ENCODE measurements at regions not wholly inside any gene's neighbourhood (a gene's known extent, or its start where the extent isn't known, plus 50 kb on each side); places are given as distances from the start of the nearest gene placed in this dataset.
"Not testable (repeated sequence)": the region's sequence is repeated elsewhere in the genome, so short reads cannot be mapped to it uniquely, and the experiment has no call there.

DNA sequence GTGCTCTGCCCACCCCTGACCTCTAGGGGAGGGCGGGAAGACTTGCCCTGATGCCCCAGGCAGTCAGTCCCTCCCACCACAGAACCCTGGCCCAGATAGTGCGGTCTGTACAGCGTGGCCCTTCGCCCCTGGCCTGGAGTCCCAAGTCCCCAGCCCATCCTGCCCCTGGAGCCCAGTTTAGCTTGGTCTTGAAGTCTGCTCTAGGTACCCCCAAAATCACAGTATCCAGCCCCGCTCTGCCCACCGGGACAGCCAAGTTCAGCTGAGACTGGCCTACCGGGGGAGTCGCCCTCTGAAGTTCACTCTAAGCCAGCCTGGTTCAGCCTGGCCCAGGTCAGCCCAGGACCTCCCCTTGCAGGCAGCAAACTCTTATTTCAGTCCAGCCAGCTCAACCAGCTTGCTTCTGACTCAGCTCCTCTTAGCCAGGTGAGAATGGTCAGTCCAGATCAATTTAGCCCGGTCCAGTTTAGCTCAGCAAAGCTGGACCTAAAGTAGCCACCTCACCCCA, 75.9 kb downstream of the TMEM121 start:
- no peak for TF ChIP-seq POLR2A (IDR thresholded peaks at IDR 0.05)
- TF ChIP-seq, protein P1, sequence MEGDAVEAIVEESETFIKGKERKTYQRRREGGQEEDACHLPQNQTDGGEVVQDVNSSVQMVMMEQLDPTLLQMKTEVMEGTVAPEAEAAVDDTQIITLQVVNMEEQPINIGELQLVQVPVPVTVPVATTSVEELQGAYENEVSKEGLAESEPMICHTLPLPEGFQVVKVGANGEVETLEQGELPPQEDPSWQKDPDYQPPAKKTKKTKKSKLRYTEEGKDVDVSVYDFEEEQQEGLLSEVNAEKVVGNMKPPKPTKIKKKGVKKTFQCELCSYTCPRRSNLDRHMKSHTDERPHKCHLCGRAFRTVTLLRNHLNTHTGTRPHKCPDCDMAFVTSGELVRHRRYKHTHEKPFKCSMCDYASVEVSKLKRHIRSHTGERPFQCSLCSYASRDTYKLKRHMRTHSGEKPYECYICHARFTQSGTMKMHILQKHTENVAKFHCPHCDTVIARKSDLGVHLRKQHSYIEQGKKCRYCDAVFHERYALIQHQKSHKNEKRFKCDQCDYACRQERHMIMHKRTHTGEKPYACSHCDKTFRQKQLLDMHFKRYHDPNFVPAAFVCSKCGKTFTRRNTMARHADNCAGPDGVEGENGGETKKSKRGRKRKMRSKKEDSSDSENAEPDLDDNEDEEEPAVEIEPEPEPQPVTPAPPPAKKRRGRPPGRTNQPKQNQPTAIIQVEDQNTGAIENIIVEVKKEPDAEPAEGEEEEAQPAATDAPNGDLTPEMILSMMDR (IDR thresholded peaks at IDR 0.05), result no peak
- no peaks in the 10 kb centered on the region for H3K36me3 ChIP-seq (replicated peaks in 1 of 2)
- no peak for DNase-seq
- no peaks in the 10 kb centered on the region for H3K9me3 ChIP-seq (replicated peaks in 1 of 3)
- no peak overlapping the region for H3K4me3 ChIP-seq
- intact Hi-C loops (cut with DNase I), result no loop called here
- 86 to 93% (median 91%) methylated on average over 7 to 9 of the region's 9 CpGs for WGBS, 4 donors
- no peaks in the 10 kb centered on the region for H3K4me1 ChIP-seq (replicated peaks in 1 of 2)
- no peak overlapping the region for H3K27ac ChIP-seq
- H3K27me3 ChIP-seq, result no peaks in the 10 kb centered on the region

DNA sequence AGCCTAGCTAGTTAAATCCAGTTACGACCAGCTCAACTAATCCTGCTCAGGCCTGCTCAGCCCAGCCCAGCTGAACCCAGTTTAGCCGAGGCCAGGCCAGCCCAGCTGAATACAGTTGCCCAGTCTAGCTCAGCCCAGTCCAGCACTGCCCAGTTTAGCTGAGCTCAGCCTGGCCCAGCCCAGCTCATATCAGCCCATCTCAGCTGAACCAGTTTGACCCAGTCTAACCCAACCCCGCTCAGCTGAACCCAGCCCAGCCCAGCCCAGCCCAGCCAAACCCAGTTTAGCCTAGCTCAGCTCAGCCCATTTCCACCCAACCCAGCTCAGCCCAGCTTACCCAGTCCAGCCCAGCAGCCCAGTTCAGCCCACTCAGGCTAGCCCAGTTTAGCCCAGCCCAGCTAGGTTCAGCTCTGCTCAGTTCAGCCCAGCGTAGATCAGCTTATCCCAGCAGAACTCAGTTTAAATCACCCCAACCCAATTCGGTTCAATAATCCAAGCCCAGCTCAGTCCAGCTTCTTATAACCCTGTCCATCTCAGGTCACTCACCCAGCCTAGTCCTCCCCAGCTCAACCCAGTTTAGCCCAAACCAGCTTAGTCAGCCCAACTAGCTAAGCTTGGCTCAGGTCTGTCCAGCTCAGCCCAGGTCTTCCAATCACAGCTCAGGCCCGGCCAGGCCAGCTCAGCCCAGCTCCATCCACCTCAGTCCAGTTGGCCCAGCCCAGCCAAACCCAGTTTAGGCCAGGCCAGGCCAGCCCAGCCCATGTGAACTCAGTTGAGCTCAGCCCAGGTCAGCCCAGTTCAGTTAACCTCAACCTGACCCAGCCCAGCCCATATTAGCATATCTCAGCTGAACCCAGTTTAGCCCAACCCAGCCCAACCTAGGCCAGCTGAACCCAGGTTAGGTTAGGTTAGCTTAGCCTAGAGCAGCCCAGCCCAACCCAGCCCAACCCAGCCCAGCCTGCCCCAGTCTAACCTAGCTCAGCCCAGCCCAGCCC, 76.7 kb downstream of the TMEM121 start:
- no peaks in the 10 kb centered on the region for H3K27me3 ChIP-seq
- H3K27ac ChIP-seq, result no peak overlapping the region
- TF ChIP-seq, protein P1 (IDR thresholded peaks at IDR 0.05), result no peak
- TF ChIP-seq POLR2A (IDR thresholded peaks at IDR 0.05), result no peak
- no peaks in the 10 kb centered on the region for H3K4me1 ChIP-seq (replicated peaks in 1 of 2)
- intact Hi-C loops (cut with DNase I), result no loop called here
- no peaks in the 10 kb centered on the region for H3K9me3 ChIP-seq (replicated peaks in 1 of 3)
- no peak overlapping the region for H3K4me3 ChIP-seq
- no peaks in the 10 kb centered on the region for H3K36me3 ChIP-seq (replicated peaks in 1 of 2)
- WGBS, 4 donors, result 85 to 92% (median 89%) methylated on average over 2 to 6 of the region's 6 CpGs
- DNase-seq, result no peak

DNA sequence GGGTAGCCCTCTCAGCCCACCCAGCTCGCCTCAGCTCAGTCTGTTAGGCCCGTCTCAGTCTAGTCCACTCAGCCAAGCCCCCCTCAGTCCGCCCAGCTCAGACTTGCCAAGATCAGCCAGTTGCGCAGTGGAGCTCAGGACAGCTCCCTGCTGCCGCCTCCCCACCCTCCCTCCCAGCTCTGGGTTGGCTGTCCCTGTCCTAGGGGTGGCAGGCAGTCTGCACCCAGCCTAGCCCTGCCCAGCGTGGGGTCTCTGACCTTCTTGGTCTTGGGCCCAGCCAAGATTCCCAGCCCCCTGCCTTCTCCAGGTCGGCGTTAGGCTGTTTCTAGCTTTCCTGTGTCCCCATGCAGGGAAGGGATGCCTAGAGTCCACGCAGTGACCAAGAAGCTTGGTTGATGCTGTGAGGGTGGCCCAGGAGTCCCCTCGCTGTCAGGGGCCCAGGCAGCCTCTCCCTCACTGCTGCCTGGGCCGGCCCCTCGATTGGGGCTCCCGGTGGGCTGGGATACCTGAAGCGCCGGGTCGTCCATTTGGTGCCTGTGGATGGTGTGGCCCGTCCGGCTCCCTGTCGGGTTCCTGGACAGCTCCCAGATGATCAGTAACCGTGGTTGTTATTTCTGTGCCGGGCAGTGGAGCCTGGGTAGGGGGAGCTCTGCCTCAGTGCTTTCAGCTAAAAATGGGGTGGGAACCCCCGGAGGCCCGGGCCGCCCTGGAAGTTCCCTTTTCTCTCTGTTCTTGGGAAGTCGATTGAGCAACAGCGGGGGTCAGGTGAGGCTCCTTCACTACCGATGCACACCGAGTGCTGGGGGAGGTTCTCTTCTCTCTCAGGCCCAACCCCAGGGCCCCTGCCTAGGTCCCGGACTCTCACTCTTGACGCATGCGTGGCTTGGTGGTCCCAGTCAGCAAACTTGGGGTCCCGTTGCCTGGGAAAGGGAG, 78.4 kb downstream of the TMEM121 start:
- H3K4me3 ChIP-seq; H3K27me3 ChIP-seq; H3K4me1 ChIP-seq (replicated peaks in 1 of 2); DNase-seq; H3K27ac ChIP-seq; H3K9me3 ChIP-seq (replicated peaks in 1 of 3); H3K36me3 ChIP-seq (replicated peaks in 1 of 2); intact Hi-C loops (cut with DNase I): not testable (repeated sequence)
- 79 to 85% (median 84%) methylated on average over 12 to 28 of the region's 32 CpGs for WGBS, 4 donors

DNA sequence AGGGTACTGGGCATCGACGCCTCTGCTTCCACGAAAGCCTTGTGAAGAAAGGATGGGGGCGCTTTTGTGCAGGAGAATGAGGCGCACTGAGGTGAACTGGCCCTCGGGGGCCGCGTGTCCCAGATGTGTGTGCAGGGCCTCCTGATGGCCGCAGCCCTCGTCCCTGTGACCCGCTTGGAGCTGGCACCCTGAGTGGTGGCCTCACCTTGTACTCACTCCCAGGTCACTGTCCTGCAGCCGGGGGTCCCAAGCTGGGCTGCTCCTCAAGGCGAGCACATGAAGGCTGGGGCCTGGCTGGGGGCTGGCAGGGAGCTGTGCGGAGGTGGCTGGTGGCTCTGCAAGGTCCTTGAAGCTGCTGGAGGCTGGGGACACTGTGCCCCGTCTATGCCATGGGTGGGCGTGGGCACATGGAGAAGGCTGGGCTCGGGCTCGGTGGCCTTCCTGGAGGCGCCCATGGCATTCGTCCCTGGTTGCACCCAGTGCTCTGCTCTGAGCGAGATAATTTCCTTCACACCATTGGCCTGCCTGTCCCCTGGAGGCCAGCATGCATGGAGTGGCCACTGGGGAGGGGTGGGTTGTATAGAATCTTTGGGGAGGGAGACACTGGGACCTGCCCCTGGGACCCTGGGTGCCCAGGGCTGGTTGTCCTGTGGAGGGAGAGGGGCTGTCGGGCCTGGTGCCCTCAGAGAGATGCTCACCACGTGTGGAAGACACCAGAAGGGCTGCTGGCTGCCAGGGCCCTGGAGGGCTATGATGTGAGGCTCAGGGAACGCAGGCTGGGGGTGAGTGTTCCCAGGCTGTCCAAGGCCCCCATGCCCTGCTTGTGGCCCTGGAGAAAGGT, 79.3 kb downstream of the TMEM121 start:
- no peak overlapping the region for H3K27ac ChIP-seq
- WGBS, 4 donors, result 80 to 87% (median 84%) methylated on average over 4 to 24 of the region's 24 CpGs
- intact Hi-C loops (cut with DNase I), result no loop called here
- H3K4me1 ChIP-seq (replicated peaks in 1 of 2), result no peaks in the 10 kb centered on the region
- no peaks in the 10 kb centered on the region for H3K27me3 ChIP-seq
- no peaks in the 10 kb centered on the region for H3K9me3 ChIP-seq (replicated peaks in 1 of 3)
- H3K36me3 ChIP-seq (replicated peaks in 1 of 2), result no peaks in the 10 kb centered on the region
- no peak overlapping the region for H3K4me3 ChIP-seq
- TF ChIP-seq, protein P1 (IDR thresholded peaks at IDR 0.05), result no peak
- TF ChIP-seq POLR2A (IDR thresholded peaks at IDR 0.05), result no peak
- no peak for DNase-seq

DNA sequence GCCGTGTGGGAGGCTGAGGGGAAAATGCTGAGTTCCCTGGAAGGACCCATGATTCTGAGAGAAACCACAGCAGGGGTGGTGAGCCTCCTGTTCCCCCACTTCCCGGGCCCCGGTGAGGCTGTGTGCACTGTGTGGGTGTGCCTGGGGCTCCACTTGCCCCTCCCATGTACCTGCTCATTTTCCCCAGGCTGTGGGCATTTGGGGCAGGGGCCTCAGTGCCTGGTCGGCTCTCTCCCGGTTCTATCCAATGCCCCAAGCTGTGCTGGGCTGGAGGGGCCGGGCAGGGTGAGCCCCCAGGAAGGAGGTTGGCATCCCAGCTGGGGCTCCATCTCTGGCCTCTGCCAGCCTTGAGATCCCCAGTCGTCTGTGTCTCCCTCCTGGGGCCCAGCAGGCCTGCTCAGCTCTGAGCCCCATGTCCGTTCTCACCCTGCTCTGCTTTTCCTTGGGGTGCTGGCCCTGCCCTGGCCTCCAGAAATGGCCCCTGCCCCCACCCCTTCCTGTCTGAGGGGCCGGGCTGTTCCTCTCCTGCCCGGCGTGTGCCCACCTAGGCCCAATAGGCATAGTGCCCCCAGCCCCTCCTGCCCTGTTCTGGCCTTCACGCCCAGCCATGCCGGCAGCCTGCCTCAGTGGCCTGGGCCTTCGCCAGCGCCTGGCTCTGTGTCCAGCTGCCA, 80.1 kb downstream of the TMEM121 start:
- DNase-seq, result not testable (repeated sequence)

DNA sequence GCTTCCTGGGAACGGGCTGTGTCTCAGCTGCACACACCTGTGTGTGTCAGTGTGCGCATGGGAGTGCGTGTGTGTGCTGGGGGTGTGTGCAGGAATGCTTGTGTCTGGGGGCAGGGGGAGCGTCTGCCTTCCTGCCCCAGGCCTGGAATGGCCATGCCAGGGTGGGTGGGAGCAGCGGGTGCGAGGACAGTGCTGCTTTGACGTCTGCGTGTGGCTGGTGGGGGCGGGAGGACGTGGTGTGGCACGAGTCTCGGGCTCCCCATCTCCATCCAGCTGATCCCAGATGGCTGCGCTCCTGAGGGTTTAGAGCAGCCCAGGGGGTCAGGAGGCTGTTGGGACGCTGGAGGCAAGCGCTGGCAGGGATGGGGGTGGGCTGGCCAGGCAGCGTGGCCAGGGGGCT, 80.6 kb downstream of the TMEM121 start:
- WGBS, 4 donors, result 69 to 73% methylated on average over 9 to 12 of the region's 16 CpGs; no CpG with 5 or more reads in 2 of the 4 donors
- not testable (repeated sequence) for H3K27me3 ChIP-seq

More for the DNA sequence above, 80.1 kb downstream of the TMEM121 start:
- H3K4me1 ChIP-seq (replicated peaks in 1 of 2); H3K36me3 ChIP-seq (replicated peaks in 1 of 2); H3K9me3 ChIP-seq (replicated peaks in 1 of 3); H3K27me3 ChIP-seq; H3K27ac ChIP-seq; intact Hi-C loops (cut with DNase I); H3K4me3 ChIP-seq: not testable (repeated sequence)
- 51 to 80% (median 71%) methylated on average over 4 to 14 of the region's 15 CpGs for WGBS, 4 donors

More for the DNA sequence above, 80.6 kb downstream of the TMEM121 start:
- H3K4me1 ChIP-seq (replicated peaks in 1 of 2); H3K4me3 ChIP-seq; H3K9me3 ChIP-seq (replicated peaks in 1 of 3); H3K27ac ChIP-seq; DNase-seq; H3K36me3 ChIP-seq (replicated peaks in 1 of 2); intact Hi-C loops (cut with DNase I): not testable (repeated sequence)
